ENCODE measurements at regions not wholly inside any gene's neighbourhood (a gene's known extent, or its start where the extent isn't known, plus 50 kb on each side); places are given as distances from the start of the nearest gene placed in this dataset.

DNA sequence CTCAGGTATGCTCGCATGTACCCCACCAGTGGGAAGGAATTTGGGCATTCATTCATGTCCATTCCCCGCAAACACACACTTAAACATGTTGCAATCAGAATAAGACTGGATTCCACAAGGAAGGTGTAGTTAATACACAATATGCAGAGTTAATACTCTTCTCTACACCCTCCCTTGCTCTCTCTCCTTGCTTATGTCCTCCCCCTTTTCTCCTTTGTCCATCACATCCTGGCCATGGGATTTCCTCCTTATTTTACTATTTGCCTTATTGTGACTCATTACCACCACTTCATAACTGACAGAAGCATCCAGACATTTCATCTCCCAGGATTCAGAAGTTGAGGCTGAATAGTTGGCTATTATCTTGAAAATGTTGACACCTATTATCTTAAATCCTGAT lies 473.8 kb upstream of the SPHKAP start:
- DNase-seq (no peak), ATAC-seq (no peak)
- no peak overlapping the region for H3K27ac ChIP-seq
- H3K36me3 ChIP-seq = no peaks in the 10 kb centered on the region
- no peaks in the 10 kb centered on the region for H3K4me1 ChIP-seq
- H3K4me3 ChIP-seq = no peak overlapping the region
- no peaks in the 10 kb centered on the region for H3K27me3 ChIP-seq
- intact Hi-C loops (cut with DNase I; ENCODE audit: low total_unique reads) (loop anchor here (5.0 to 10.0 kb wide), 2 partner anchors 611 to 763 kb away; no protein-coding TSS in a partner anchor), in situ Hi-C loops (cut with MboI; ENCODE audit: low sequenced_read_pairs in 4 of 4) (loop anchor here in 2 of 4 donors (25.0 kb wide), 1 partner anchor 768 kb away; no protein-coding TSS in a partner anchor)
- TF ChIP-seq, protein P1, sequence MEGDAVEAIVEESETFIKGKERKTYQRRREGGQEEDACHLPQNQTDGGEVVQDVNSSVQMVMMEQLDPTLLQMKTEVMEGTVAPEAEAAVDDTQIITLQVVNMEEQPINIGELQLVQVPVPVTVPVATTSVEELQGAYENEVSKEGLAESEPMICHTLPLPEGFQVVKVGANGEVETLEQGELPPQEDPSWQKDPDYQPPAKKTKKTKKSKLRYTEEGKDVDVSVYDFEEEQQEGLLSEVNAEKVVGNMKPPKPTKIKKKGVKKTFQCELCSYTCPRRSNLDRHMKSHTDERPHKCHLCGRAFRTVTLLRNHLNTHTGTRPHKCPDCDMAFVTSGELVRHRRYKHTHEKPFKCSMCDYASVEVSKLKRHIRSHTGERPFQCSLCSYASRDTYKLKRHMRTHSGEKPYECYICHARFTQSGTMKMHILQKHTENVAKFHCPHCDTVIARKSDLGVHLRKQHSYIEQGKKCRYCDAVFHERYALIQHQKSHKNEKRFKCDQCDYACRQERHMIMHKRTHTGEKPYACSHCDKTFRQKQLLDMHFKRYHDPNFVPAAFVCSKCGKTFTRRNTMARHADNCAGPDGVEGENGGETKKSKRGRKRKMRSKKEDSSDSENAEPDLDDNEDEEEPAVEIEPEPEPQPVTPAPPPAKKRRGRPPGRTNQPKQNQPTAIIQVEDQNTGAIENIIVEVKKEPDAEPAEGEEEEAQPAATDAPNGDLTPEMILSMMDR (IDR thresholded peaks at IDR 0.05 in 4 of 5, conservative IDR thresholded peaks at IDR 0.05 in 1 of 5) = no peak
- H3K9me3 ChIP-seq = no peaks in the 10 kb centered on the region

DNA sequence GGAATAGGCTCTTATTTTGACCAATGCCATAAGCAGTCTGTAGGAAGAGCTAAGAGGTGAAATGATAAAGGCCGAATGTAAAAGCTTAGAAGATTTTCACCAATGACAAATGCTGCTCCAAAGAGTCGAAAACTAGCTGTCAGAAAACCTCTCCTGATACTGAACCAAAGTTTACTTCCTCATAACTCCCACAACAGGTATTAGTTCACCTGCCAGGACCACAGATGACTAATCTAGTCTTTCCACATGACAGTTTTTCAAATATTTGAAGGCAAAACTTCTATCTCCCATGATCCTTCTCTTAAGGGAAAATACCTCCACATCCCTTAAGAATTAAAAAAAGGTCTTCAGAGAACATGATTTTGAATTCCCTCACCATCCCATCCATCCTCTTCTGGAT lies 473.2 kb upstream of the SPHKAP start:
- DNase-seq = no peak
- H3K27me3 ChIP-seq = no peaks in the 10 kb centered on the region
- no peak for ATAC-seq
- H3K4me3 ChIP-seq = no peak overlapping the region
- peaks cover 0 to 1% of the 10 kb centered on the region in 2 donors for H3K4me1 ChIP-seq
- no peak overlapping the region for H3K27ac ChIP-seq
- in situ Hi-C loops (cut with MboI; ENCODE audit: low sequenced_read_pairs in 4 of 4) (loop anchor here in 2 of 4 donors (25.0 kb wide), 1 partner anchor 767 kb away; no protein-coding TSS in a partner anchor), intact Hi-C loops (cut with DNase I; ENCODE audit: low total_unique reads) (loop anchor here (5.0 to 10.0 kb wide), 2 partner anchors 610 to 762 kb away; no protein-coding TSS in a partner anchor)
- no peaks in the 10 kb centered on the region for H3K36me3 ChIP-seq
- no peaks in the 10 kb centered on the region for H3K9me3 ChIP-seq
- TF ChIP-seq, protein P1 (IDR thresholded peaks at IDR 0.05 in 4 of 5, conservative IDR thresholded peaks at IDR 0.05 in 1 of 5) = no peak
- TF ChIP-seq POLR2A (IDR thresholded peaks at IDR 0.05) = no peak

DNA sequence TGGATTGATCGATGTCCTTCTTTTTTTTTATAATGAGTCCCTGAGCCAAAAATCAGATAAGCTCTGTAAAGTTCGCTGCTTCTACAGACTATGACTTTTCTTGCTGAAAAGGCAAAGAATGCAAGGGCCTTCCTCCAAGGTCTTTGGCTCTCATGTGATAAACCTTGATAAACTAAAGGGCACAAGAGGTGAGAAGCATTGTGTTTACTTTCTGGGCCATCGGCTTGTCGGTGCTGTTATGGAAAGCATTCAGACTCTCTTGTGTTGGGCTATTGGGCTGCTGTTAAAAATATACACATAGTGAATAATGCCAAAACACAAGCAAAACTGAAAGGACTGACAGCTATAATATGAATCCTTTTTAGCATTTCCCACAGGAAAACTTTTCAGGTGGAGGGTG lies 472.4 kb upstream of the SPHKAP start:
- DNase-seq (no peak), ATAC-seq (no peak)
- TF ChIP-seq, protein P1 (IDR thresholded peaks at IDR 0.05 in 4 of 5, conservative IDR thresholded peaks at IDR 0.05 in 1 of 5) = no peak
- no peak for TF ChIP-seq POLR2A (IDR thresholded peaks at IDR 0.05)
- Histone ChIP-seq H3K9me3 (no peaks in the 10 kb centered on the region), H3K36me3 (no peaks in the 10 kb centered on the region), H3K27ac (no peak overlapping the region), H3K27me3 (no peaks in the 10 kb centered on the region), H3K4me3 (no peak overlapping the region), H3K4me1 (peaks cover 0 to 5% of the 10 kb centered on the region in 2 donors)
- intact Hi-C loops (cut with DNase I; ENCODE audit: low total_unique reads) (loop anchor here (10.0 kb wide), 1 partner anchor 609 kb away; no protein-coding TSS in a partner anchor), in situ Hi-C loops (cut with MboI; ENCODE audit: low sequenced_read_pairs in 4 of 4) (loop anchor here in 2 of 4 donors (25.0 kb wide), 1 partner anchor 767 kb away; no protein-coding TSS in a partner anchor)

DNA sequence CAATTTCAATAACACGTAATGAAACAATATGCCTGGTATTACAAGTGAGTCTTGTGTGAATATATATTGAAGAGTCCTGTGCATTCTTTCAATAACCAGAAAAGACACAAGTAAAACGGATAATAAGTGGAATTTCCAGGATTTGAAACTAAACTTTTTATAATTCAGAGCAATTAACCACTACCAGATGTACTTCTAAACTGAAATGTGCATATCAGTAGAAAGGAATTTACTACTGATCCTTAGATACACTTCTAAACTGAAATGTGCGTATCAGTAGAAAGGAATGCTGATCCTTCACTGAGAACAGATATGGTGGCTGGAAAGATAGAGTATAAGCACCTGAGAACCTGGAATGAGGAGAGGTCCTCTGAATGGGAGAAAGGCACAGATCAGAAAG lies 470.9 kb upstream of the SPHKAP start:
- in situ Hi-C loops (cut with MboI; ENCODE audit: low sequenced_read_pairs in 4 of 4) (loop anchor here in 2 of 4 donors (25.0 kb wide), 1 partner anchor 765 kb away; no protein-coding TSS in a partner anchor), intact Hi-C loops (cut with DNase I; ENCODE audit: low total_unique reads) (loop anchor here (10.0 kb wide), 1 partner anchor 608 kb away; no protein-coding TSS in a partner anchor)
- Histone ChIP-seq H3K27me3 (no peaks in the 10 kb centered on the region), H3K4me1 (peaks cover 0 to 5% of the 10 kb centered on the region in 2 donors), H3K9me3 (no peaks in the 10 kb centered on the region), H3K36me3 (no peaks in the 10 kb centered on the region), H3K4me3 (no peak overlapping the region), H3K27ac (no peak overlapping the region)
- ATAC-seq (no peak), DNase-seq (no peak)
- no peak for TF ChIP-seq POLR2A (IDR thresholded peaks at IDR 0.05)
- TF ChIP-seq, protein P1 (IDR thresholded peaks at IDR 0.05 in 4 of 5, conservative IDR thresholded peaks at IDR 0.05 in 1 of 5) = no peak
